ENCODE measurements at regions not wholly inside any gene's neighbourhood (a gene's known extent, or its start where the extent isn't known, plus 50 kb on each side); places are given as distances from the start of the nearest gene placed in this dataset.
"Not testable (repeated sequence)": the region's sequence is repeated elsewhere in the genome, so short reads cannot be mapped to it uniquely, and the experiment has no call there.

DNA sequence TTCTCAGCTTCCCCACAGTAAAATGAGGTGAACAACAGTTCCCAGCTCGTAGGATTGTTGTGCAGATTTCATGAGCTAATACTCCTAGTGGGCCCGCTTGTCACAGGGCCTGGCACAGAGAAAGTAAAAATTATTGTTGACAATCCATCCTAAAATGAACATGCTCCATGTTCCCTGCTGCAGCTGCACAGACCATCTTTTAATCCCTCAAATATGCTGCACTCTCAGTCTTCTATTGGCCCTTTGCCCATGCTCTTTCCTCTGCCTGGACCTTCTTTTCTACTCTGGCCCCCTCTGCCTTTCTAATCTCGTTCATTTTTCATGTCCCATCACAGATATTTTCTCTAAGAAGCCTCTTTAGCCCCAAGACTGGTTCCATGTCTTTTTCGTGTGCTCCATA lies 117.7 kb upstream of the NR3C1 start:
- Histone ChIP-seq H3K36me3 (no peaks in the 10 kb centered on the region), H3K4me3 (no peak overlapping the region), H3K27ac (no peak overlapping the region), H3K4me1 (no peaks in the 10 kb centered on the region), H3K27me3 (no peaks in the 10 kb centered on the region), H3K9me3 (no peaks in the 10 kb centered on the region)
- DNase-seq: no peak
- 66 to 75% (median 72%) methylated on average over 4 of the region's 4 CpGs for WGBS, 5 donors
- TF ChIP-seq, protein P1, sequence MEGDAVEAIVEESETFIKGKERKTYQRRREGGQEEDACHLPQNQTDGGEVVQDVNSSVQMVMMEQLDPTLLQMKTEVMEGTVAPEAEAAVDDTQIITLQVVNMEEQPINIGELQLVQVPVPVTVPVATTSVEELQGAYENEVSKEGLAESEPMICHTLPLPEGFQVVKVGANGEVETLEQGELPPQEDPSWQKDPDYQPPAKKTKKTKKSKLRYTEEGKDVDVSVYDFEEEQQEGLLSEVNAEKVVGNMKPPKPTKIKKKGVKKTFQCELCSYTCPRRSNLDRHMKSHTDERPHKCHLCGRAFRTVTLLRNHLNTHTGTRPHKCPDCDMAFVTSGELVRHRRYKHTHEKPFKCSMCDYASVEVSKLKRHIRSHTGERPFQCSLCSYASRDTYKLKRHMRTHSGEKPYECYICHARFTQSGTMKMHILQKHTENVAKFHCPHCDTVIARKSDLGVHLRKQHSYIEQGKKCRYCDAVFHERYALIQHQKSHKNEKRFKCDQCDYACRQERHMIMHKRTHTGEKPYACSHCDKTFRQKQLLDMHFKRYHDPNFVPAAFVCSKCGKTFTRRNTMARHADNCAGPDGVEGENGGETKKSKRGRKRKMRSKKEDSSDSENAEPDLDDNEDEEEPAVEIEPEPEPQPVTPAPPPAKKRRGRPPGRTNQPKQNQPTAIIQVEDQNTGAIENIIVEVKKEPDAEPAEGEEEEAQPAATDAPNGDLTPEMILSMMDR (IDR thresholded peaks at IDR 0.05): no peak
- no peak for TF ChIP-seq POLR2AphosphoS5 (IDR thresholded peaks at IDR 0.05)
- TF ChIP-seq POLR2A (IDR thresholded peaks at IDR 0.05): no peak
- no peak for TF ChIP-seq EP300 (IDR thresholded peaks at IDR 0.05)
- intact Hi-C loops (cut with DNase I; ENCODE audit: low total_unique reads): no loop called here

DNA sequence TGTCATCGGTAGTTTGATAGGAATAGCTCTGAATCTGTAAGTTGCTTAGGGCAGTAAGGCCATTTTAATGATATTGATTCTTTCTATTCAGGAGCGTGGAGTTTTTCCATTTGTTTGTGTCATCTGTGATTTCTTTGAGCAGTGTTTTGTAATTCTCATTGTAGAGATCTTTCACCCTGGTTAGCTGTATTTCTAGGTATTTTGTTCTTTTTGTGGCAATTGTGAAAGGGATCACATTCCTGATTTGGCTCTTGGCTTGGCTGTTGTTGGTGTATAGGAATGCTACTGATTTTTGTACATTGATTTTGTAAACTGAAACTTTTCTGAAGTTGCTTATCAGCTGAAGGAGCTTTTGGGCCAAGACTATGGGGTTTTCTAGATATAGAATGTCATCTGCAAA lies 115.7 kb upstream of the NR3C1 start:
- WGBS, 5 donors: 91 to 96% (median 94%) methylated on average over 2 of the region's 2 CpGs
- intact Hi-C loops (cut with DNase I; ENCODE audit: low total_unique reads); H3K9me3 ChIP-seq; H3K27ac ChIP-seq; H3K4me3 ChIP-seq; DNase-seq; H3K27me3 ChIP-seq; H3K36me3 ChIP-seq; H3K4me1 ChIP-seq: not testable (repeated sequence)

DNA sequence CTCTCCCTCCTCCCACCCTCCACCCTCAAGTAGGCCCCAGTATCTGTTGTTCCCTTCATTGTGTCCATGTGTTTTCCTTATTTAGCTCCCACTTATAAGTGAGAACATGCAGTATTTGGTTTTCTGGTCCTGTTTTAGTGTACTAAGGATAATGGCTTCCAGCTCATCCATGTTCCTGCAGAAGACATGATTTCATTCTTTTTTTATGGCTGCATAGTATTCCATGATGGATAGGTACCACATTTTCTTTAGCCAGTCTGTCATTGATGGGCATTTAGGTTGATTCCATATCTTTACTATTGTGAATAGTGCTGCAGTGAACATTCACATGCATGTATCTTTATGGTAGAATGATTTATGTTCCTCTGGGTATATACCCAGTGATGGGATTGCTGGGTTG lies 114.3 kb upstream of the NR3C1 start:
- H3K4me1 ChIP-seq; H3K9me3 ChIP-seq; H3K27ac ChIP-seq; H3K36me3 ChIP-seq; H3K4me3 ChIP-seq; DNase-seq; intact Hi-C loops (cut with DNase I; ENCODE audit: low total_unique reads); H3K27me3 ChIP-seq: not testable (repeated sequence)

DNA sequence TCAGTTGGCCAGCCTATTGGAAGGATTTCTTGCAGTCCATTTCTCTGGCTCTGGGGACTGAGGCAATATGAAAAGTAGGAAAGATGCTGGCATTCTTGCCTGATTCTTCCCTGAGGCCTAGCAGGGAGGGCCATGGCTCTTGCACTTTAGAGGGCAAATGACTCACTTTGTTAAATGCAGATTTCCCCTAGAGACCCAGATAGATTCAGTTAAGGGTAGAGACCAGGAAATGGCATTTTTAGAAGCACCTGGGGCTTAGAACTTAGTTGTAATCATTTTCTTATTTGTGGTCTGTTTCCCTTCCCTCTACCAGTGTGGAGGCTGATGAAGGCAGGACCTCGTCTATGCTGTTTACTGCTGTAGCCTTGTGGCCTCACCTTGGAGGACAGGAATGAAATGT lies 112.8 kb upstream of the NR3C1 start:
- DNase-seq: no peak
- no peak for TF ChIP-seq POLR2A (IDR thresholded peaks at IDR 0.05)
- TF ChIP-seq POLR2AphosphoS5 (IDR thresholded peaks at IDR 0.05): no peak
- no peak for TF ChIP-seq EP300 (IDR thresholded peaks at IDR 0.05)
- TF ChIP-seq, protein P1 (IDR thresholded peaks at IDR 0.05): no peak
- WGBS, 5 donors: 86 to 100% (median 96%) methylated on average over 1 of the region's 1 CpG
- no peaks in the 10 kb centered on the region for H3K27me3 ChIP-seq
- no peaks in the 10 kb centered on the region for H3K36me3 ChIP-seq
- intact Hi-C loops (cut with DNase I; ENCODE audit: low total_unique reads): no loop called here
- no peak overlapping the region for H3K27ac ChIP-seq
- H3K4me3 ChIP-seq: no peak overlapping the region
- H3K9me3 ChIP-seq: no peaks in the 10 kb centered on the region
- H3K4me1 ChIP-seq: no peaks in the 10 kb centered on the region

DNA sequence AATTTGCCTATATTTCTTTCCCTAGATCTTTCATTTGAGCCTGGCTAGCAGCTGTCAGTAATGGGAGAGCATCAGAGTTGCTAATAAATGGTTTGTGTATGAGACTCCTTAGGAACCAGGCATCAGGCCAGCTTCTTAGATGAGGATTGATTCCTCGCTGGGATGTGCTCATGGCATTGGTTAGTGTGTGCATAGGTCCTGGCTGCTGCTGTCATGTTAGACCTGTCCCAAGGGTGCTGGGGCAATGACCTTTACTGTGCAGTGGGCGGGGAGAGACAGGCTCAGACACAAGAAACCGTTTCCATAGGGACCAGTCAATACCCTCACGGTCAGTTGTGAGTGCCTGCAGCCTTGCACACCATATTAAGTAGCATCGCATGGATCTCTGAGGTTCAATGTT lies 112.3 kb upstream of the NR3C1 start:
- Histone ChIP-seq H3K4me3 (no peak overlapping the region), H3K4me1 (no peaks in the 10 kb centered on the region), H3K36me3 (no peaks in the 10 kb centered on the region), H3K27me3 (no peaks in the 10 kb centered on the region), H3K9me3 (no peaks in the 10 kb centered on the region), H3K27ac (no peak overlapping the region)
- TF ChIP-seq POLR2A (IDR thresholded peaks at IDR 0.05): no peak
- 72 to 86% (median 80%) methylated on average over 5 of the region's 5 CpGs for WGBS, 5 donors
- intact Hi-C loops (cut with DNase I; ENCODE audit: low total_unique reads): no loop called here
- peak in 1 of 2 donors; percentile 54 for DNase-seq

DNA sequence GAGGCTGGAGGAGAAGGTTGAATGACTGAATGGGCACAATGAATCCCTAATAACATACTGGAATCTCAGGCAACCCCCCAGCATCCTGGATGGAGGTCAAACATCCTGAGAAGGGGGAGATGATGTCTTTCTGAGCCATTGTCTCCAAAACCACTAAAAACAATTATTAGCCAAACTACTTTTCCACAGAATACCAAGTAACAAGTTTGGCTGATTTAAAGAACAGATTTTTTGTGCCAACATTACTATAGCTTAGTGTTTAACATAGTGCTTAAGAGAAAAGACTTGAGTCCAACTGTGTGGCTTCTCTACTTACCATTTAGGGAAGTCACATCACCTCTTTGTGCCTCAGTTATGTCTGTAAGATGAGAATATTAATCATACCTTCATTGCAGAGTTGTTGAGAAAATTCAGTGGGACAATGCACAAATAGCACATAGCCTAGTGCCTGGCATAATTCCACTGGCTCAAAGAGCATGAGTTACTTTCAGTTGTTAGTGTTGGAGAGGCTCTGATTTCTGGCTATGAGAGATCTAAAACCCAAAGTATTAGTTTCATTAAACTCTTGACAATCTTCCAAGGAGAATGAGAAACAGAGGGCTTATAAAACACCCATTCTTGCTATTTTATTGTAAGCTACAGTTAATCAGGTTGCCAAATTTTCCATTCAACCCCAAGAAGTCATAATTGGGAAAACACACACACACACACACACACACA lies 111.3 kb upstream of the NR3C1 start:
- TF ChIP-seq, protein P1 (IDR thresholded peaks at IDR 0.05): no peak
- TF ChIP-seq POLR2A (IDR thresholded peaks at IDR 0.05) (no peak), POLR2AphosphoS5 (IDR thresholded peaks at IDR 0.05) (no peak), EP300 (IDR thresholded peaks at IDR 0.05) (no peak)
- intact Hi-C loops (cut with DNase I; ENCODE audit: low total_unique reads): no loop called here

More for the DNA sequence above, 111.3 kb upstream of the NR3C1 start:
- no peak overlapping the region for H3K4me3 ChIP-seq
- no peaks in the 10 kb centered on the region for H3K36me3 ChIP-seq
- H3K9me3 ChIP-seq: no peaks in the 10 kb centered on the region
- no peaks in the 10 kb centered on the region for H3K27me3 ChIP-seq
- H3K27ac ChIP-seq: no peak overlapping the region
- H3K4me1 ChIP-seq: no peaks in the 10 kb centered on the region
- peak in 1 of 2 donors; percentile 33 for DNase-seq
